ENCODE measurements at regions not wholly inside any gene's neighbourhood (a gene's known extent, or its start where the extent isn't known, plus 50 kb on each side); places are given as distances from the start of the nearest gene placed in this dataset.
A peak's percentile ranks its signal among the peaks of the same experiment; 100 is the strongest.
"Not testable (repeated sequence)": the region's sequence is repeated elsewhere in the genome, so short reads cannot be mapped to it uniquely, and the experiment has no call there.

DNA sequence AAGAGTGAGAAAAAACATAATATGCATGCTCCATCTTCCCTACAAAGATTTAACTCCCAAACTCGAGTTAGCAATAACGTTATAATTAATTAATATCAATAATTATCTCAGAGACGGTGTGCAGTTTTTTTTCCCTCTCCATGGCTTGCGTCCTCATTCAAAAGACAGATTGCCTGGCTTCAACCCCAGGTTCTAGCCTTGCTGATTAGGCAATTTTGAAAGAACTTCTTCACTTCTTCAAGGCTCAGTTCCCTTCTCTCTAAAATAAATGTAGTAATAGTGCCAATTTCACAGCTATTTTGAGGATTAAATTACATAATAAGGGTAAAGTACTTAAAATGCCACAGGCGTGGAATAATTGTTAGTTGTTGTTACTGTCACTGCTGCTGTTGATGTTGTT, 876.1 kb upstream of the GBE1 start:
- TF ChIP-seq, protein P1, sequence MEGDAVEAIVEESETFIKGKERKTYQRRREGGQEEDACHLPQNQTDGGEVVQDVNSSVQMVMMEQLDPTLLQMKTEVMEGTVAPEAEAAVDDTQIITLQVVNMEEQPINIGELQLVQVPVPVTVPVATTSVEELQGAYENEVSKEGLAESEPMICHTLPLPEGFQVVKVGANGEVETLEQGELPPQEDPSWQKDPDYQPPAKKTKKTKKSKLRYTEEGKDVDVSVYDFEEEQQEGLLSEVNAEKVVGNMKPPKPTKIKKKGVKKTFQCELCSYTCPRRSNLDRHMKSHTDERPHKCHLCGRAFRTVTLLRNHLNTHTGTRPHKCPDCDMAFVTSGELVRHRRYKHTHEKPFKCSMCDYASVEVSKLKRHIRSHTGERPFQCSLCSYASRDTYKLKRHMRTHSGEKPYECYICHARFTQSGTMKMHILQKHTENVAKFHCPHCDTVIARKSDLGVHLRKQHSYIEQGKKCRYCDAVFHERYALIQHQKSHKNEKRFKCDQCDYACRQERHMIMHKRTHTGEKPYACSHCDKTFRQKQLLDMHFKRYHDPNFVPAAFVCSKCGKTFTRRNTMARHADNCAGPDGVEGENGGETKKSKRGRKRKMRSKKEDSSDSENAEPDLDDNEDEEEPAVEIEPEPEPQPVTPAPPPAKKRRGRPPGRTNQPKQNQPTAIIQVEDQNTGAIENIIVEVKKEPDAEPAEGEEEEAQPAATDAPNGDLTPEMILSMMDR (IDR thresholded peaks at IDR 0.05; ENCODE audit: insufficient read depth, low read depth, low read length, missing control alignments): no peak
- DNase-seq (ENCODE audit: low read depth): no peak
- no peak overlapping the region for H3K4me3 ChIP-seq (ENCODE audit: low read length)

DNA sequence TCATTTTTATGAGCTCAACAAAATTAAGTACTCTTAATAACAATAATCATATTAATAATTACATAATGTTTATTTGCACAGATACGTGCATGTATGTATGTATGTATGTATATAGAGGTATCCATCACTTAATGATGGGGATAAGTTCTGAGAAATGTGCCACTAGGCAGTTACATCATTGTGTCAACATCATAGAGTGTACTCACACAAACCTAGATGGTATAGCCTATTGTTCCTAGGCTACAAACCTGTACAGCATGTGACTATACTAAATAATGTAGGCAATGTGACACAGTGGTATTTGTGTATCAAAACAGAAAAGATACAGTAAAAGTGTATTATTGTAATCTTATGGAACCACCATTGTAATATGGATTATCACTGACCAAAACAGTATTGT, 874.7 kb upstream of the GBE1 start:
- TF ChIP-seq, protein P1 (IDR thresholded peaks at IDR 0.05; ENCODE audit: insufficient read depth, low read depth, low read length, missing control alignments): no peak
- no peak overlapping the region for H3K4me3 ChIP-seq (ENCODE audit: low read length)
- no peak for DNase-seq (ENCODE audit: low read depth)

DNA sequence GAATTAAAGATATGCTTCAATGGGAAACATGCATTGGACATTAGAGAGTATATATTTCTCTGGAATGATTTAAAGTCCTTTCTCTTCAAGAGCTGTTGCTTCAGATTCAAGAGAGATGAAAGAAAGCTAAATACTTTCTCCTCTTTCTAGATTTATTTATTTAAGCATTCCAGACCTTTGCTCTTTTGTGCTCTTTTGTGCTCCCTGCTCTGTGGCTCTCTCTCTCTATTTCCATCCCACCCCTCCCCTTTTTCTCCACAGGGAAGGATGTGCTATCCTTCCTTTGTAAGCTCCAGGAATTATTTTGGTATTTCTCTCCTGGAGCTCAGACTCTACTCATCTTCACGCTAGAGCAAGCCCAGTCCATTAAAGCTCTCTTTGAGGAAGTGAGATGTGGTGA, 871.9 kb upstream of the GBE1 start:
- DNase-seq (ENCODE audit: low read depth): no peak
- no peak overlapping the region for H3K4me3 ChIP-seq (ENCODE audit: low read length)
- TF ChIP-seq, protein P1 (IDR thresholded peaks at IDR 0.05; ENCODE audit: insufficient read depth, low read depth, low read length, missing control alignments): no peak

DNA sequence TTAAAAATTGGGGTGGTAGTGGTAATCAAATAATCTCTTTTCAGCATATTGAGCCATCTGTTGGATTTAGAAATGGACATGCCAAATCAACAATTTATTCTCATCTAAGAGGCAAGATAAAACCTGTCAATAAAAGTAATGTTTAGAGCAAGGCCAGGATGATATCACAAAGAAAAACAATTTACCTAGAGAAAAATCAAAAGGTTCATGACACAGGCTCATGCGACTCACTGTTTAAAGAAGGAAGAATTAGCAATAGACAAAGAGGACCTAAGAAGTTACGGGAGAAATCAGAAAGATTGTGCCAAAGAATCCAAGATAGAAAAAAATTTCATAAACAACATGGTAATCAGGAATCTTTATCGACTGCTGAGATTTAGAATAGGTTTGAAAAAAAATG, 868.5 kb upstream of the GBE1 start:
- TF ChIP-seq, protein P1 (IDR thresholded peaks at IDR 0.05; ENCODE audit: insufficient read depth, low read depth, low read length, missing control alignments): no peak
- peak; percentile 13 for DNase-seq (ENCODE audit: low read depth)
- H3K4me3 ChIP-seq (ENCODE audit: low read length): no peak overlapping the region

DNA sequence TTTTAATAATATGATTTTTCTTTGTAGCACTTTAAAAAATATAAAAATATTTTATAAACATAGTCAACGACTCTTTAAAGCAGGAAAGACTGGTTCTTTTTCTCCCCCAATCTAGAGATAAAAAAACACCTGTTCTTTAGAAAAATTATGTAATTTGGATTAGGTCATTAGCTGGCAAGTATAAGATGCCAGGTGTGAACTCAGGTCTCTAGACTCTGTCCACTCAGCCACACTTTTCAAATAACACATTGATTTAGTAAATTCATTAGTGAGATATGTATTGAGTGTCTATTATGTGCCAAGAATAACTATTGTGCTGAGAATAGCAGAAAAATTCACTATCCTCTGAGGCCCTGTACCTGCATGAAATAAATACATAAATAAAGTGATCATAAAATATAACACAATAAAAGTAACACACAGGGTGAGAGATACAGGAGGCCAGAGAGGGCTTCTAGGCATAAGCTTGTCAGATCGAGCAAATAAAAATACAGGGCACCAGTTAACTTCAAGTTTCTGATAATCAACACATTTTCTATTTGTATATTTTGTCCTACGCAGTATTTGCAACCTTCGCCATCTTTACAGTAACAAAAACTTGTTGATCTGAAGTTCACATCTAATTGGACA, 867.1 kb upstream of the GBE1 start:
- no peak overlapping the region for H3K4me3 ChIP-seq (ENCODE audit: low read length)
- TF ChIP-seq, protein P1 (IDR thresholded peaks at IDR 0.05; ENCODE audit: insufficient read depth, low read depth, low read length, missing control alignments): no peak
- no peak for DNase-seq (ENCODE audit: low read depth)

DNA sequence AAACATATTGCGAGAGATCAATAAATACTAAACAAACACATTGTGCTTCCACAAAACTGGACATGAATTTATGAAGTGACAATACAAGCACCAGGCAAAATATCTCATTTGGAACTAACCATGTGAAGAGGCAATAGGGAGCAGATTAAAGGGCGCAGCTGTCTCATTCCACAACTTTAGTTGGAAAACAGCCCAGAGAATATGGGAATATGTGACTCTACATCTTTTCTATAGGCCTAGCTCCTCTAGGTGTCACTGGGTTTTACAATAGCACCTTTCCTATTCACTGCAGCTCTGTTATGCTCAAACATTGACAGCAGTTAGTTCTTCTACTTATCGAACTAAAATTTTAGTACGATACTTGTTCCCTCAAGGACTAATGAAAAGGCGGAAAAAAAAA, 866.3 kb upstream of the GBE1 start:
- TF ChIP-seq, protein P1 (IDR thresholded peaks at IDR 0.05; ENCODE audit: insufficient read depth, low read depth, low read length, missing control alignments): no peak
- DNase-seq (ENCODE audit: low read depth): no peak
- no peak overlapping the region for H3K4me3 ChIP-seq (ENCODE audit: low read length)

DNA sequence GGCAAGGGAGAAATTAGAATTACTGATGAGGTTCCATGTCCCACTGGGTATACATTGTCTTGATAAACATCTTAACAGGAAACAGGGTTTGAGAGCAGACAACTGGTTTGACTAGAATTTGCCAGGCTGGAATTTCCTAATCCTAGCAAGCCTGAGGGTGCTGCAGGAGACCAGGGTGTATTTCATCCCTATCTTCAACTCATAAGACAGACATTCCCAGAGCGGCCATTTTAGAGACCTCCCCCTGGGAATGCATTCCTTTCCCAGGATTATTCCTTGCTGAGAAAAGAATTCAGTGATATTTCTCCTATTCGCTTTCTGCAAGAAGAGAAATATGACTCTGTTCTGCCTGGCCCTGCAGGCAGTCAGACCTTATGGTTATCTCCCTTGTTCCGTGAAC, 859.3 kb upstream of the GBE1 start:
- not testable (repeated sequence) for H3K4me3 ChIP-seq (ENCODE audit: low read length)
- peak; percentile 13 for DNase-seq (ENCODE audit: low read depth)

All from epithelial cell of esophagus (primary cell).